ENCODE measurements at regions not wholly inside any gene's neighbourhood (a gene's known extent, or its start where the extent isn't known, plus 50 kb on each side); places are given as distances from the start of the nearest gene placed in this dataset.
"Not testable (repeated sequence)": the region's sequence is repeated elsewhere in the genome, so short reads cannot be mapped to it uniquely, and the experiment has no call there.

- no peak for DNase-seq
These were observed 76.7 kb upstream of the RUBCNL start for GRCh38 chr13:46463719-46464118.

GRCh38 chr13:46460223-46460622 is 73.2 kb upstream of the RUBCNL start:
- DNase-seq, result not testable (repeated sequence)

GRCh38 chr13:46457255-46457654 is 70.2 kb upstream of the RUBCNL start:
- DNase-seq, result not testable (repeated sequence)

- not testable (repeated sequence) for DNase-seq
These were observed 68.9 kb upstream of the RUBCNL start for GRCh38 chr13:46455924-46456323.

- DNase-seq, result not testable (repeated sequence)
These were observed 64.1 kb upstream of the RUBCNL start for GRCh38 chr13:46451145-46451544.

- not testable (repeated sequence) for DNase-seq
These were observed 62.9 kb upstream of the RUBCNL start for GRCh38 chr13:46449949-46450348.

GRCh38 chr13:46448148-46448547 is 61.1 kb upstream of the RUBCNL start:
- not testable (repeated sequence) for DNase-seq

GRCh38 chr13:46437808-46438404 is 50.9 kb upstream of the RUBCNL start:
- not testable (repeated sequence) for DNase-seq

Measured in DMS79 treated with DMSO at 0.1 percent for 48 hours (cell line).